ENCODE measurements at regions not wholly inside any gene's neighbourhood (a gene's known extent, or its start where the extent isn't known, plus 50 kb on each side); places are given as distances from the start of the nearest gene placed in this dataset.

DNA sequence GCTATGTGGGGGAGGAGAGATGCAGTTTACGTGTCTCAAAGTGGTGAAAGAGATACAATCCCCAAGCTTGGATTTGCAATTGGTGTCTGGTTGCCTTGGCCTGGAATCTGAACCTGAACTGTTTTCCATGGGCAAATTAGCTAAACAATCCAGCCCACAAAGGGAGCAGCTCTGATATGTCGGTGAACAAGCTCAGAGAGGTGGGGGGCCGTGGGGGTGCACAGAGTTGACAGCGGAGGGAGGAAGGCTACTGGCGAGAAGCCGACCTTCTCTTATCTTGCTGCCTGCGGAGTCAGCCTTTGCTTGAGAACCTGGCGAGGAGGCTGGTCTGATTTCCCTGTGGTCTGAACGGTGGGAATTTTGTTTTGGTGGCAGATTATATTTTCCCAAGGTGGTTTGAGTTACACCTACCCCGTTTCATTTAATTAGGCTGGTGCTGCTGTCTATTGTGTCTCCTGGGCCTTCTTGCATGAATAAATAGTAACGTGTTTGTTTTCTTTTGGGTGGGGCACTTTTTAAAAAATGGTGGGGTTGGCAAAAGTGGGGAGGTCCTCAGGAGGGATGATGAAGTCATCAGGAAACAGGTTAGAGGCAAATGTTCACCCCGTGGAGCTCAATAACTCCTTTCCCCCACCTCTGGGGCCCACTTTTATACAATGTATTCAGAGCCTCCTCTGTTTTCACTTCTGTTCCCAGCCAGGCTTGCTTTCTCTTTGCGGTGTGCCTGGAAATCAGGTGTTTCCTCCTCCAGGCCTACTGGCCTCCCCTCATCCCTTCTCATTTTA, 80.9 kb upstream of the IGFBP5 start:
- DNase-seq (ENCODE audit: extremely low spot score): no peak
- ChIA-PET CTCF (interaction anchor here (0.6 to 1.4 kb wide), 7 partner anchors 9 to 936 kb away, joined by 3 to 5 read pairs (median 3); no protein-coding TSS in a partner anchor), POLR2A (no interaction called here)
- TF ChIP-seq, protein P1, sequence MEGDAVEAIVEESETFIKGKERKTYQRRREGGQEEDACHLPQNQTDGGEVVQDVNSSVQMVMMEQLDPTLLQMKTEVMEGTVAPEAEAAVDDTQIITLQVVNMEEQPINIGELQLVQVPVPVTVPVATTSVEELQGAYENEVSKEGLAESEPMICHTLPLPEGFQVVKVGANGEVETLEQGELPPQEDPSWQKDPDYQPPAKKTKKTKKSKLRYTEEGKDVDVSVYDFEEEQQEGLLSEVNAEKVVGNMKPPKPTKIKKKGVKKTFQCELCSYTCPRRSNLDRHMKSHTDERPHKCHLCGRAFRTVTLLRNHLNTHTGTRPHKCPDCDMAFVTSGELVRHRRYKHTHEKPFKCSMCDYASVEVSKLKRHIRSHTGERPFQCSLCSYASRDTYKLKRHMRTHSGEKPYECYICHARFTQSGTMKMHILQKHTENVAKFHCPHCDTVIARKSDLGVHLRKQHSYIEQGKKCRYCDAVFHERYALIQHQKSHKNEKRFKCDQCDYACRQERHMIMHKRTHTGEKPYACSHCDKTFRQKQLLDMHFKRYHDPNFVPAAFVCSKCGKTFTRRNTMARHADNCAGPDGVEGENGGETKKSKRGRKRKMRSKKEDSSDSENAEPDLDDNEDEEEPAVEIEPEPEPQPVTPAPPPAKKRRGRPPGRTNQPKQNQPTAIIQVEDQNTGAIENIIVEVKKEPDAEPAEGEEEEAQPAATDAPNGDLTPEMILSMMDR (IDR thresholded peaks at IDR 0.05; ENCODE audit: control extremely low read depth, extremely low read depth, low read depth, missing control alignments): no peak

DNA sequence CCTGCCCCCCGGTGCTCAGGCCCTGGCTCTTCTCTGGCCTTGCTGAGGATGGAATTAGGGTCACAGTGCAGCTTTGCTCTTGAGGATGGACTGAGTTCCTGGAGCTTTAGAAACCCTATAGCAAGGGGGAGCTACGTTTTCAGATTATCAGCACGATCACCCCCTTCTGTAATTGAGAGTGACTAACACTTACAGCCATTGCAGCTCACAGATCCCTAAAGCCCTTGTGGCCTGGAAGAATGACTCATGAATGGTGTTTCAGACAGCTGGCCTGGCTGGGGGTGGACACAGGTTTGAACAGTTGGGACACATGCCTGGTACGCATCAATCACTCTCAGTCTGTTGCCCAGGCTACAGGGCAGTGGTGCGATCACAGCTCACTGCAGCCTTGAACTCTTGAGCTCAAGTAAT, 79.7 kb upstream of the IGFBP5 start:
- TF ChIP-seq, protein P1 (IDR thresholded peaks at IDR 0.05; ENCODE audit: control extremely low read depth, extremely low read depth, low read depth, missing control alignments): no peak
- ChIA-PET POLR2A (no interaction called here), CTCF (interaction anchor here (0.9 to 1.4 kb wide), 2 partner anchors 12 to 938 kb away, joined by 3 read pairs; no protein-coding TSS in a partner anchor)
- no peak for DNase-seq (ENCODE audit: extremely low spot score)

DNA sequence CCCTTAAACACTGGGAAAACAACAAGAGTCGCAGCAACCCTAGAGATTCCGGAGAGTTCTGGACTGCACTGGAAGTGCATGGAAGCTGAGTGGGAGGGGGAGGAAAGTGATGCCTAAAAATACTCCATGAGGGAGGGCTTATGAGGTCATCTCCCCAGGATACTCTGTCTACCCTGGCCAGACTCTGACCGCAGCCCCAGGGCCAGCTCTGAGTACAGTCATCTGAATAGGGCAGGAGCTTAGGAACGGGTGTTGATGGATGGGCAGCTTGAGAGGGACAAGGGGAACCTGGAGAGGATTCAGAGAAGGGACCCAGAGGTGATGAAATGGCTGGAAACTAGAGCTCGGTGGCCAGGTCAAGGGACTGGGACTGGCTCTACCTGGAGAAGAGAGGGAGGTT, 79.3 kb upstream of the IGFBP5 start:
- ChIA-PET CTCF (no interaction called here), POLR2A (no interaction called here)
- TF ChIP-seq, protein P1 (IDR thresholded peaks at IDR 0.05; ENCODE audit: control extremely low read depth, extremely low read depth, low read depth, missing control alignments): no peak
- DNase-seq (ENCODE audit: extremely low spot score): no peak

DNA sequence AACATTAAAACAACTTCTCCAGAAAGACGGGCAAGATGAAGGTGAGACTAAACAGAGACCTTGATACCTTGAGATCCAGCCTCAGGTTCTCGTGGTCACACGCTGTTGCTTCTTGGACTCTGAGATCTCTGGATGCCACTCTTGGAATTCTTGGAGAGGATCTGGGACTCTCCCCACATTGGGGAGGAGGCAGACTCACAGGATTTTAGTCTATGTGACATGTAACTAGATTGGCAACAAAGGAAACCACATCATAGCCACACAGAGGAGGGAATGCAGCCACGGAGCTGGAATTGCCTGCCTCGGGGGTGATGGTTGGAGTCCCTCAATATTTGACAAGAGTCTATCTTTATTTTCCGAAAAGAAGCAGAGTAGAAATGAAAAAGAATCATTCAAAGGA, 78.8 kb upstream of the IGFBP5 start:
- ChIA-PET POLR2A (no interaction called here), CTCF (no interaction called here)
- no peak for DNase-seq (ENCODE audit: extremely low spot score)
- TF ChIP-seq, protein P1 (IDR thresholded peaks at IDR 0.05; ENCODE audit: control extremely low read depth, extremely low read depth, low read depth, missing control alignments): no peak

DNA sequence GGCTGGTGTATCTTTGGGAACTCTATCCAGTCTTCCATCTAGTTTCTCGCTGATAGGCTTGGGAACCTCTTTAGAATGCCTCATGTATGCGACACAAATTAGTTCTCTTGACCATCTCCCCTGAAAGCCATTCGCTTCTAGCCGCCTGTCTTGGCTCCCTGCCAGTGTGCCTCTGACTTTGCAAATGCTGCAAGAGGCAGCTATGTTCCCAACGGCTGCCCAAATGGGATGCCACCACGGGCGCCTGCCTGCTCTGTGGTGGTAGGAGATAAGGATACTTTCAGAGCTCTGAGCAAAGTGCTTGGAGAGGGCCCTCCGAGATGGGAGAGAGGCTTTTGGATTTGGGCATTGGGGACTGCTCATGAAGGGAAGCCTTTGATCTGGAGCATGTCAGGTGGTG, 77.7 kb upstream of the IGFBP5 start:
- ChIA-PET POLR2A (no interaction called here), CTCF (interaction anchor here (1.6 kb wide), 1 partner anchor 18 kb away, joined by 3 read pairs; no protein-coding TSS in a partner anchor)
- no peak for DNase-seq (ENCODE audit: extremely low spot score)
- TF ChIP-seq, protein P1 (IDR thresholded peaks at IDR 0.05; ENCODE audit: control extremely low read depth, extremely low read depth, low read depth, missing control alignments): no peak

DNA sequence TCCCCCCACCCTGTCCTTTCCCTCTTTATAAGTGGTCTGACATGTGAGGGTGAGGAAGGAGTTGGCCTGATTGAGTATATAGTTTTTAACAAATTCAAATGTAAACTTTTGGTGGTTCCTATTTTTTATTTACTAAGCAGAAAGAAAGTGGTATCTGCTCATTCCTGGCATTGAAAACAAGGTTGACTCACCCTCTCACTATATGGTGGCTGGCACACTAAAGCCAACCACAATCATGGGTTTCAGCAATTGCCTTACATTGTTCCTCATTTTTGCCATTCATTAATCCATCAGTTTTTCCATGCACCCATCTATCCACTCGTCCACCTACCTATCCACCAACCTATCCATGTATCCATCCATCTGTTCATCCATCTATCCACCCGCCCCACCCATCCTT, 75.4 kb upstream of the IGFBP5 start:
- ChIA-PET POLR2A (no interaction called here), CTCF (no interaction called here)
- TF ChIP-seq, protein P1 (IDR thresholded peaks at IDR 0.05; ENCODE audit: control extremely low read depth, extremely low read depth, low read depth, missing control alignments): no peak
- DNase-seq (ENCODE audit: extremely low spot score): no peak
